Choroid plexus epithelial cell (primary cell): ENCODE measurements at regions not wholly inside any gene's neighbourhood (a gene's known extent, or its start where the extent isn't known, plus 50 kb on each side); places are given as distances from the start of the nearest gene placed in this dataset.
"Not testable (repeated sequence)": the region's sequence is repeated elsewhere in the genome, so short reads cannot be mapped to it uniquely, and the experiment has no call there.

Source experiments
- DNase-seq: peaks from one replicate; pipeline ENCODE4 v3.0.0-alpha.2; 2010; ENCODE audit warnings: low read depth
- H3K4me3 ChIP-seq: 2 replicates; pipeline ENCODE4 v1.5.1; 2011; ENCODE audit warnings: low read depth, mild to moderate bottlenecking, control low read depth, low read length, moderate library complexity
- CTCF ChIP-seq: conservative IDR thresholded peaks from 2 replicates; pipeline ENCODE4 v1.5.1; 2011; ENCODE audit warnings: low read depth, mild to moderate bottlenecking, control low read depth, inconsistent platforms, low read length, moderate library complexity

- no peak overlapping the region for H3K4me3 ChIP-seq
- TF ChIP-seq CTCF: no peak
- no peak for DNase-seq
Observed at GRCh38 chr1:166738140-166738539, 101.1 kb upstream of the POGK start.

- TF ChIP-seq CTCF: no peak
- no peak for DNase-seq
- no peak overlapping the region for H3K4me3 ChIP-seq
Observed at GRCh38 chr1:166738873-166739272, 100.4 kb upstream of the POGK start.

GRCh38 chr1:166740668-166741276, 98.5 kb upstream of the POGK start:
- H3K4me3 ChIP-seq: no peak overlapping the region
- no peak for TF ChIP-seq CTCF
- DNase-seq: no peak

- H3K4me3 ChIP-seq: no peak overlapping the region
- TF ChIP-seq CTCF: no peak
- no peak for DNase-seq
Observed at GRCh38 chr1:166763318-166763717, 76.0 kb upstream of the POGK start.

- no peak for DNase-seq
Observed at GRCh38 chr1:166766942-166767341, 72.3 kb upstream of the POGK start.

GRCh38 chr1:166784646-166785045, 54.6 kb upstream of the POGK start:
- H3K4me3 ChIP-seq, DNase-seq: not testable (repeated sequence)

More at GRCh38 chr1:166766942-166767341, 72.3 kb upstream of the POGK start:
- no peak for TF ChIP-seq CTCF
- no peak overlapping the region for H3K4me3 ChIP-seq

GRCh38 chr1:166785987-166786386, 53.3 kb upstream of the POGK start:
- no peak for TF ChIP-seq CTCF

More at GRCh38 chr1:166785987-166786386, 53.3 kb upstream of the POGK start:
- no peak overlapping the region for H3K4me3 ChIP-seq
- no peak for DNase-seq
